ENCODE measurements at regions not wholly inside any gene's neighbourhood (a gene's known extent, or its start where the extent isn't known, plus 50 kb on each side); places are given as distances from the start of the nearest gene placed in this dataset.
"Not testable (repeated sequence)": the region's sequence is repeated elsewhere in the genome, so short reads cannot be mapped to it uniquely, and the experiment has no call there.

DNA sequence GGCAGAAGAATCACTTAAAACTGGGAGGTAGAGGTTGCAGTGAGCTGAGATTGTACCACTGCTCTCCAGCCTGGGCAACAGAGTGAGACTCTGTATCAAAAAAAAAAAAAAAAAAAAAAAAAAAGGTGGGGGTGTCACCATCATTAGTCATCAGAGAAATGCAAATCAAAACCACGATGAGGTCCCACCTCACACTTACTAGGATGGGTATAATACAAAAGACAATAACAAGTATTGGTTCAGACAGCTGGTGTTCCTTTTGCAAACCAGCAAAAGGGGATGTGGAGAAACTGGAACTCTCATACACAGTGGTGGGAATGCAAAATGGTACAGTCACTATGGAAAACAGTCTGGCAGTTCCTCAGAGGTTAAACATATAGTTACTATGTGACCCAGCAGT, 78.7 kb upstream of the TSC22D2 start:
- DNase-seq (ENCODE audit: extremely low read depth, low read depth, low spot score) = no peak

DNA sequence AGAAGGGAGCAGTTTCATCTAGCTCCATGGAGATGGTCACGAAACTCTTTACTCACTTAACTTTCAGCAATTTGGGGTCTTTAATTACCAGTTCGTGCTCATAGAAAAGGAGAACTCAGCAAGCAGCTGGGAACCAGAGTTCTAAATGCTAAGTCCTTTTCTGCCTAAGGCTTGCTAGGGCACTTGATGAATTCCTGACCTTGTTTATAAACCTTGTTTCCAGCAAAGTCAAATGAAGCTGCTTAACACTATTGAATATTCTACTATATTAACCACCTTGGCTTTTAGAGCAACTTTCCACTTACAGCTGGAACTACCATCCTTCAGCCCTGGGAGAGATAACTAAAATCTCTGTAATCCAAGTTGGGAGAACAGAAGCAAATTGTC, 79.5 kb upstream of the TSC22D2 start:
- DNase-seq (ENCODE audit: extremely low read depth, low read depth, low spot score) = no peak

DNA sequence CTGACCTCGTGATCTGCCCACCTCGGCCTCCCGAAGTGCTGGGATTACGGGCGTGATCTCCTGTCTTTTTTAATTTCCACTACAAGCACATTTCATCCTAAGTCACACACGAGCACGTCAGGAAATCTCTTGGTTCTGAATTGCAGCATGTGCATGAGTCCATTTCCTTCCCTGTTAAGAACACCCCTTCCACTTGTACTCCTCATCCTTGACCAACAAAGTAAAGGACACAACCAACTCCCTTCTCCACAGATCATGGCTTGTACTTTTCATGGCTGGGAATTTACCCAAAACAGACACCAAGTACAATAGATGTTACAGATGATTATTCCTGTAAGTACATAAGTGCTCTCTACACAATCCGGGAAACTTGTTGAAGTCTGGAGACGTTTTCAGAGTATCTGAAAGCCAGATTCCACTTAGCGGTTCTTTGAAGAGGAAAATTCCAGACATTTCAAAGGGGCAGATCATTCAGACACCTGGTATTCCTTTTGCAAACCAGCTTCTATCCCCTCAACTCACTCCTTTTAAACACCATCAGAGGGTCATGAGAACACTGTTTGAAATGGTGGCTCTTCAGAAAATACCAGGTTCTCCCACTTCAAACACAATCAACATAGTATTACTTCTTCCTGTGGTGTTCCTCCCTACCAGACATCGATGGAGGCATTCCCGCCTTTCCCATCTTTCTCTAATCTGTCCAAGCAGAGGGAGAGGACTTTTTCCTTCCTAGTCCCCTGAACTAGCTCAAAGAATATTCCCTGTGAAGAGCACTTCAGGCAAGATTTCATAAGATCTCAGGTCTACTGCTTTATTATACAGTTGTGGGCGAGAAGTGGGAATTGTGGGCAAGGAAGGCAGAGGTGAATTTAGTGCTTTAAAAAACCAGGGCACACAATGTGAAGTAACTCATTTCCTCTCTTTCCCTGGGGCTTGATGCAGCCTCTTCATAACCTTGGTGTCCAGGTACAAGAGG, 80.1 kb upstream of the TSC22D2 start:
- no peak for DNase-seq (ENCODE audit: extremely low read depth, low read depth, low spot score)

DNA sequence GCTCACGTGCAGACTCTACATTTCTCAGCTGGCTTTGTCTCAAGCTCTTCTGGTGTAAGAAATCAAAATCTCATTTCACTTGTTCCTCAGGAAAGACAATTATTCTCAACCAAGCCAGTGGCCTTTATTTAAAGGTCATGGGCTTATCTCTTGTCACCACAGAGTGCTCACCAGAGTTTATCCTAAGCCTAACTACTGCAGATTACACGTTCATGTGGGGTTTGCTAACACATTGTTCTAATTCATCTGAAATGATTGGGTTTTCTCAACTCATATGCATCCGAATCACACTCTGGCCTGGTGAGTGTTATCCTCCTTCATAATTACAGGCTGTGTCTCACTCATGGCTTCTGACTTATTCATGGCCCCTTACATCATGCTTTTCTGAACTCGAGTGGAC, 83.3 kb upstream of the TSC22D2 start:
- DNase-seq (ENCODE audit: extremely low read depth, low read depth, low spot score) = no peak

GRCh38 chr3:150324245-150324644, 83.9 kb upstream of the TSC22D2 start:
- no peak for DNase-seq (ENCODE audit: extremely low read depth, low read depth, low spot score)

DNA sequence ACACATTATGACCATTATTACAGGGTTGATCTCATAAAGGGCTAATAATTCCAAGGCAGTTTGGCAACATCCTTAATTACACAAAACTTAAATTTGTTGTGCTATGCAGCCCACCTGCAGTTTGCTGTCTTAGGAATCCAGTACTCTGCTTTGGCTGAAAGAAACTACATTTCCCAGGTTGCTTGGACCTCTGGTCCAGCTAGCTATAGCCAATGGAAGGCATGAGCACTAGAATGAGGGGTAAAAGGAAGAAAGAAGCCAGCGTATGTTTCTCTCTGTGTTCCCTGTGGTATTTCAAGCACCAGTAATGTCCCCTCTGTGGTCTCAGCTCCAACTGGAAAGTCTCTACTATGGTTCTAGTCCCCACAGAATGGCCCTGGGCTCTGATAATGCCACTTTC, 84.3 kb upstream of the TSC22D2 start:
- no peak for DNase-seq (ENCODE audit: extremely low read depth, low read depth, low spot score)

DNA sequence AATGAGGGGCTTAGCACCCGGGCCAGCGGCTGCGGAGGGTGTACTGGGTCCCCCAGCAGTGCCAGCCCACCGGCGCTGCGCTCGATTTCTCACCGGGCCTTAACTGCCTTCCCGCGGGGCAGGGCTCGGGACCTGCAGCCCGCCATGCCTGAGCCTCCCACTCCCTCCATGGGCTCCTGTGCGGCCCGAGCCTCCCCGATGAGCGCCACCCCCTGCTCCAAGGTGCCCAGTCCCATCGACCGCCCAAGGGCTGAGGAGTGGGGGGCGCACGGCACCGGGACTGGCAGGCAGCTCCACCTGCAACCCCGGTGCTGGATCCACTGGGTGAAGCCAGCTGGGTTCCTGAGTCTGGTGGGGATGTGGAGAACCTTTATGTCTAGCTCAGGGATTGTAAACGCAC, 85.0 kb upstream of the TSC22D2 start:
- not testable (repeated sequence) for DNase-seq (ENCODE audit: extremely low read depth, low read depth, low spot score)

GRCh38 chr3:150320971-150321370, 87.1 kb upstream of the TSC22D2 start:
- DNase-seq (ENCODE audit: extremely low read depth, low read depth, low spot score) = not testable (repeated sequence)

- DNase-seq (ENCODE audit: extremely low read depth, low read depth, low spot score) = no peak
These were observed 88.2 kb upstream of the TSC22D2 start for GRCh38 chr3:150319900-150320299.

DNA sequence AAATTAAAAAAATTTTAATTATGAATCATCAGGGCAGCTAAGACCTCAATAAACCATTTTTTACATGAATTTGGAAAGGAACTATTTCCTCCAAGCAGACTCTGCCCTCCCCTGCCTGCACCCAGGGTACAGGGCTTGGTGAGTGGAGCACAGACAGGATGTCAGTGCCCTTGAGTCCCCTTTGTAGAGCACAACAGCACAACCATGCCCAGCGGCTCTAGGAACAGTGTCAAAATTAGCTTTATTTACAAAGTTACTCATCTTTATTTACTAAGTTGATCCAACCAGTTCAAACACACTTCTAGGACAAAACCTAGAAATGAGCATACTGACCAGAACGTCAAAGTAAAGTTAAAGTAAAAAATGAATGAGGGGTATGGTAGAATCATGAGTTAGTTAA, 90.6 kb upstream of the TSC22D2 start:
- no peak for DNase-seq (ENCODE audit: extremely low read depth, low read depth, low spot score)

GRCh38 chr3:150315721-150316120, 92.4 kb upstream of the TSC22D2 start:
- DNase-seq (ENCODE audit: extremely low read depth, low read depth, low spot score) = no peak

GRCh38 chr3:150314248-150315004, 93.7 kb upstream of the TSC22D2 start:
- DNase-seq (ENCODE audit: extremely low read depth, low read depth, low spot score) = no peak

- no peak for DNase-seq (ENCODE audit: extremely low read depth, low read depth, low spot score)
These were observed 96.0 kb upstream of the TSC22D2 start for GRCh38 chr3:150312018-150312657.

GRCh38 chr3:150311156-150311555, 96.9 kb upstream of the TSC22D2 start:
- no peak for DNase-seq (ENCODE audit: extremely low read depth, low read depth, low spot score)

DNA sequence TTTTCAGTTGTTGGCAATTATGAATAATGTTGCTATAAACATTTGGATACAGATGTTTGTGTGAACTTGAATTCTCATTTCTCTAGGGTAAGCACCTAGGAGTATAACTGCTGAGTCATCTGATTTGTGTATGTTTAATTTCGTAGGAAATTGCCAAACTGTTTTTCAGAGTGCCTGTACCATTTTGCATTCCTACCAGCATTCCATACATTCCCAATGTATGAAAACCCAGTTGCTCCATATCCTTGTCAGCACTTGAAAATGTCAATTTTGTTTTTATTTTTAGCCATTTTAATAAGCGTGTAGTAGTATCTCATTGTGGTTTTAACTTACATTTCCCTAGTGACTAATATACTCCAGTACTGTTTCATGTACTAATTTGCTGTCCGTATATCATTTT, 98.5 kb upstream of the TSC22D2 start:
- DNase-seq (ENCODE audit: extremely low read depth, low read depth, low spot score) = no peak

GRCh38 chr3:150309257-150309542, 98.9 kb upstream of the TSC22D2 start:
- no peak for DNase-seq (ENCODE audit: extremely low read depth, low read depth, low spot score)

- DNase-seq (ENCODE audit: extremely low read depth, low read depth, low spot score) = no peak
These were observed 99.4 kb upstream of the TSC22D2 start for GRCh38 chr3:150308481-150309256.

DNA sequence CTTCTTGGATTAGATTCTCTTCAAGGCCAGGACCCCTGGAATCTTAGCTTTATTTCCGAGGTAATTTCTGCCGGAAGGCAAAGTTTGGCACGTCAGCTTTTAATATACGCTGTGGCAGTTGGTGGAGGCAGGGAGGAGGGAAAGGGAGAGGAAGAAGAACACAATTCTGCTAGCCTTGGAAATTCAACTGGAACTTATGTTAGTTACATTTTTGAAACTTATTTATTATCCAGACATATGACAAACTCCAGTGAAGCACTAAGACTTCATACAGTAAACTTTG, 100.1 kb upstream of the TSC22D2 start:
- no peak for DNase-seq (ENCODE audit: extremely low read depth, low read depth, low spot score)

DNA sequence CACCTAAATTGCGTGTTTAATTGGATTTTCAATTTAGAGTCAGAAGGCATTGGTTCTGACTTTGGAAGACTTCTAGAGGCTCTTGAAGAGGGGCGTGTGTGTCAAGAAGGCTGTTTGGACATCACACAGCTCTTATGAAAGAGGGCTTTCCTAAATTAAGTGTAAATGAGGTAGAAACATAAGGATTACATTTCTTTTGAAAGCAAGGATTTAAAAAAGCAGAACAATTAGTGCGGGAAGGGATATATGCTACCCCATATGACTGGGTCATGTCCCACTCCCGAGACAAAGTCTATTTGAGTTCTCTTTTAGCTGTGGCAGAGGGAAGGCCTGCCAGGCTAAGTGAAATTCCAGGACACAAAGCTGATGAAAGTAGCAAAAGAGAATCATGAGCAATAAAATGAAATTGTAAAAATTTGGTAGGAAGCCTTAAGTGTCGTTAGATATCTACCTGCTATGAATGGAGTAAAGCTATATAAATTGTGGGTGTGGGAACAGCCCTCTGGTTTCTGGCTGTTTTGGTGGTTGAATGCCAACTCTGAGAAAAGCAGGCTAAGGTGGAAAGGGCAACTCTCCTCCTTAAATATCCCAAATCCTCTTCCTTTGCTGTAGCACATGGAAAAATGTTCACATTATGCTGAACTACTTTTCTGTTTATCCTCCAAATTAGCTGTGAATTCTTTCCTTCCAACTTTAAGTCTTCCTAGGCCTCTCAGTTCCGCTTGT, 100.6 kb upstream of the TSC22D2 start:
- no peak for DNase-seq (ENCODE audit: extremely low read depth, low read depth, low spot score)

GRCh38 chr3:150306906-150307305, 101.2 kb upstream of the TSC22D2 start:
- no peak for DNase-seq (ENCODE audit: extremely low read depth, low read depth, low spot score)

Measured in glomerular endothelial cell (primary cell).